ENCODE measurements at regions not wholly inside any gene's neighbourhood (a gene's known extent, or its start where the extent isn't known, plus 50 kb on each side); places are given as distances from the start of the nearest gene placed in this dataset.

DNA sequence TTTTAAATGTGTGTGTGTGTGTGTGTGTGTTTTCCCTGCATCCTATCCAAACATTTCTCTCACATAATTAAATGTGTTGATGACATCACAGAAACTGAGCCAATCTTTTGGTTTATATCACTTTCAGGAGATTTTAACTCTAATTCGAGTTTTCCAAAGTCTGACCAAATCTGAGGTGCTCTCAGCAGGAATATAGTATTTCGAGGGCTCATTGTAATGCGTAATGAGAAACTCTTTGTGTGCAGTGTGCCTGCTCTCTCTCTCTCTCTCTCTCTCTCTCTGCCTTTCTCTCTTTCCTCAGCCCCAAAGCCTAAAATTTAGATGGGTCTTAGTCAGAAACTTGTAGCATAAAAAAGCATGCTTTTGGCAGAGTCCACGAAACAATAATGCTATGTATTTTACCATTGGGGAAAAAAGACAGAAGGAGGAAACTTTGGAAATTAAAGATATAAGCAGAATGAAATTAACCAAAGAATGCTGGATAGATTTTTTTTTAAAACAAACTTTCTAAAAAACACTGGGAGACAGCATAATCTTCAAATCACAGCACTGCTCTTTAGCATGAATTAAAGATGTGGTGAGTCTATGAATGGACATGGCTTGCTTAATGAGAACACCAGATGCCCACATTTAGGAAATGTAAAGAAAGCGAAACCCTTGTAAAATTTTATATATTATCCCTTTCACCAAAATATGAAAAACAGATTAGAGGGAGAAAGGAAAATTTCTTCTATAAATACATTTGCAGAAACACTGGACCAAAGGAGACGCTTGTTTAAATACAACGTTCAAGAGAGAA is 206.8 kb upstream of the HABP2 start:
- Histone ChIP-seq H3K4me1 (ENCODE audit: insufficient read depth) (peaks cover 5% of the 10 kb centered on the region; the same call in 1 of the 2 replicates), H3F3A (replicated peaks; ENCODE audit: low read depth) (no peaks in the 10 kb centered on the region), H3K27ac (ENCODE audit: low read depth) (no peak overlapping the region), H4K20me1 (replicated peaks; ENCODE audit: insufficient read depth) (no peaks in the 10 kb centered on the region), H3K36me3 (ENCODE audit: insufficient read depth) (no peaks in the 10 kb centered on the region), H3K27me3 (ENCODE audit: insufficient read depth) (no peaks in the 10 kb centered on the region), H3K4me3 (no peak overlapping the region), H3K79me2 (replicated peaks; ENCODE audit: insufficient read depth) (no peaks in the 10 kb centered on the region), H3K4me2 (no peak overlapping the region), H3K9me2 (ENCODE audit: insufficient read depth) (peaks cover 18% of the 10 kb centered on the region; the same call in 1 of the 2 replicates), H2AFZ (no peak overlapping the region)
- no peaks in the 10 kb centered on the region for H3K9me3 Mint-ChIP-seq
- no peak overlapping the region for H3K4me3 Mint-ChIP-seq
- peaks cover 21% of the 10 kb centered on the region for H3K4me1 Mint-ChIP-seq
- no peaks in the 10 kb centered on the region for H3K36me3 Mint-ChIP-seq (ENCODE audit: low read depth)
- DNase-seq (ENCODE audit: low spot score), result peak; percentile 43
- no peak for TF ChIP-seq EZH2 (IDR thresholded peaks at IDR 0.05; ENCODE audit: low read depth, unreplicated experiment)
- TF ChIP-seq CREB1 (CRISPR knock-in tag; IDR thresholded peaks at IDR 0.05; ENCODE audit: low read depth), result 0 out of 2 replicates have a peak, but pooled peaks have one; percentile 36
- ATAC-seq, result peak; percentile 39; the same call in 1 of the 3 replicates
- peaks cover 5% of the 10 kb centered on the region for H3K27me3 Mint-ChIP-seq (ENCODE audit: insufficient read depth, low read depth, poor library complexity)
- H3K27ac Mint-ChIP-seq, result no peak overlapping the region

GRCh38 chr10:113347508-113347907 is 205.3 kb upstream of the HABP2 start:
- Histone ChIP-seq H2AFZ (0 out of 2 replicates have a peak overlapping the region, but pooled peaks have one; percentile 1), H3K36me3 (ENCODE audit: insufficient read depth) (no peaks in the 10 kb centered on the region), H3K4me1 (ENCODE audit: insufficient read depth) (peaks cover 10% of the 10 kb centered on the region; the same call in 1 of the 2 replicates), H3K27ac (ENCODE audit: low read depth) (no peak overlapping the region), H3K4me3 (no peak overlapping the region), H4K20me1 (replicated peaks; ENCODE audit: insufficient read depth) (no peaks in the 10 kb centered on the region), H3F3A (replicated peaks; ENCODE audit: low read depth) (no peaks in the 10 kb centered on the region), H3K27me3 (ENCODE audit: insufficient read depth) (no peaks in the 10 kb centered on the region), H3K79me2 (replicated peaks; ENCODE audit: insufficient read depth) (no peaks in the 10 kb centered on the region), H3K4me2 (no peak overlapping the region), H3K9me2 (ENCODE audit: insufficient read depth) (peaks cover 12% of the 10 kb centered on the region; the same call in 1 of the 2 replicates)
- ATAC-seq (no peak), DNase-seq (ENCODE audit: low spot score) (no peak)
- Mint-ChIP-seq H3K4me3 (no peak overlapping the region), H3K27me3 (ENCODE audit: insufficient read depth, low read depth, poor library complexity) (peaks cover 5% of the 10 kb centered on the region), H3K36me3 (ENCODE audit: low read depth) (no peaks in the 10 kb centered on the region), H3K9me3 (no peaks in the 10 kb centered on the region), H3K27ac (no peak overlapping the region), H3K4me1 (peaks cover 21% of the 10 kb centered on the region)
- no peak for TF ChIP-seq CREB1 (CRISPR knock-in tag; IDR thresholded peaks at IDR 0.05; ENCODE audit: low read depth)
- TF ChIP-seq STAT1 (IDR thresholded peaks at IDR 0.05; ENCODE audit: unreplicated experiment), result no peak
- TF ChIP-seq ZNF114 (CRISPR knock-in tag; IDR thresholded peaks at IDR 0.05), result no peak
- TF ChIP-seq, protein P1, sequence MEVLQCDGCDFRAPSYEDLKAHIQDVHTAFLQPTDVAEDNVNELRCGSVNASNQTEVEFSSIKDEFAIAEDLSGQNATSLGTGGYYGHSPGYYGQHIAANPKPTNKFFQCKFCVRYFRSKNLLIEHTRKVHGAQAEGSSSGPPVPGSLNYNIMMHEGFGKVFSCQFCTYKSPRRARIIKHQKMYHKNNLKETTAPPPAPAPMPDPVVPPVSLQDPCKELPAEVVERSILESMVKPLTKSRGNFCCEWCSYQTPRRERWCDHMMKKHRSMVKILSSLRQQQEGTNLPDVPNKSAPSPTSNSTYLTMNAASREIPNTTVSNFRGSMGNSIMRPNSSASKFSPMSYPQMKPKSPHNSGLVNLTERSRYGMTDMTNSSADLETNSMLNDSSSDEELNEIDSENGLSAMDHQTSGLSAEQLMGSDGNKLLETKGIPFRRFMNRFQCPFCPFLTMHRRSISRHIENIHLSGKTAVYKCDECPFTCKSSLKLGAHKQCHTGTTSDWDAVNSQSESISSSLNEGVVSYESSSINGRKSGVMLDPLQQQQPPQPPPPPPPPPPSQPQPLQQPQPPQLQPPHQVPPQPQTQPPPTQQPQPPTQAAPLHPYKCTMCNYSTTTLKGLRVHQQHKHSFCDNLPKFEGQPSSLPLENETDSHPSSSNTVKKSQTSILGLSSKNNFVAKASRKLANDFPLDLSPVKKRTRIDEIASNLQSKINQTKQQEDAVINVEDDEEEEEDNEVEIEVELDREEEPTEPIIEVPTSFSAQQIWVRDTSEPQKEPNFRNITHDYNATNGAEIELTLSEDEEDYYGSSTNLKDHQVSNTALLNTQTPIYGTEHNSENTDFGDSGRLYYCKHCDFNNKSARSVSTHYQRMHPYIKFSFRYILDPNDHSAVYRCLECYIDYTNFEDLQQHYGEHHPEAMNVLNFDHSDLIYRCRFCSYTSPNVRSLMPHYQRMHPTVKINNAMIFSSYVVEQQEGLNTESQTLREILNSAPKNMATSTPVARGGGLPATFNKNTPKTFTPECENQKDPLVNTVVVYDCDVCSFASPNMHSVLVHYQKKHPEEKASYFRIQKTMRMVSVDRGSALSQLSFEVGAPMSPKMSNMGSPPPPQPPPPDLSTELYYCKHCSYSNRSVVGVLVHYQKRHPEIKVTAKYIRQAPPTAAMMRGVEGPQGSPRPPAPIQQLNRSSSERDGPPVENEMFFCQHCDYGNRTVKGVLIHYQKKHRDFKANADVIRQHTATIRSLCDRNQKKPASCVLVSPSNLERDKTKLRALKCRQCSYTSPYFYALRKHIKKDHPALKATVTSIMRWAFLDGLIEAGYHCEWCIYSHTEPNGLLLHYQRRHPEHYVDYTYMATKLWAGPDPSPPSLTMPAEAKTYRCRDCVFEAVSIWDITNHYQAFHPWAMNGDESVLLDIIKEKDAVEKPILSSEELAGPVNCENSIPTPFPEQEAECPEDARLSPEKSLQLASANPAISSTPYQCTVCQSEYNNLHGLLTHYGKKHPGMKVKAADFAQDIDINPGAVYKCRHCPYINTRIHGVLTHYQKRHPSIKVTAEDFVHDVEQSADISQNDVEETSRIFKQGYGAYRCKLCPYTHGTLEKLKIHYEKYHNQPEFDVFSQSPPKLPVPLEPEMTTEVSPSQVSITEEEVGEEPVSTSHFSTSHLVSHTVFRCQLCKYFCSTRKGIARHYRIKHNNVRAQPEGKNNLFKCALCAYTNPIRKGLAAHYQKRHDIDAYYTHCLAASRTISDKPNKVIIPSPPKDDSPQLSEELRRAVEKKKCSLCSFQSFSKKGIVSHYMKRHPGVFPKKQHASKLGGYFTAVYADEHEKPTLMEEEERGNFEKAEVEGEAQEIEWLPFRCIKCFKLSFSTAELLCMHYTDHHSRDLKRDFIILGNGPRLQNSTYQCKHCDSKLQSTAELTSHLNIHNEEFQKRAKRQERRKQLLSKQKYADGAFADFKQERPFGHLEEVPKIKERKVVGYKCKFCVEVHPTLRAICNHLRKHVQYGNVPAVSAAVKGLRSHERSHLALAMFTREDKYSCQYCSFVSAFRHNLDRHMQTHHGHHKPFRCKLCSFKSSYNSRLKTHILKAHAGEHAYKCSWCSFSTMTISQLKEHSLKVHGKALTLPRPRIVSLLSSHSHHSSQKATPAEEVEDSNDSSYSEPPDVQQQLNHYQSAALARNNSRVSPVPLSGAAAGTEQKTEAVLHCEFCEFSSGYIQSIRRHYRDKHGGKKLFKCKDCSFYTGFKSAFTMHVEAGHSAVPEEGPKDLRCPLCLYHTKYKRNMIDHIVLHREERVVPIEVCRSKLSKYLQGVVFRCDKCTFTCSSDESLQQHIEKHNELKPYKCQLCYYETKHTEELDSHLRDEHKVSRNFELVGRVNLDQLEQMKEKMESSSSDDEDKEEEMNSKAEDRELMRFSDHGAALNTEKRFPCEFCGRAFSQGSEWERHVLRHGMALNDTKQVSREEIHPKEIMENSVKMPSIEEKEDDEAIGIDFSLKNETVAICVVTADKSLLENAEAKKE (CRISPR knock-in tag; IDR thresholded peaks at IDR 0.05), result no peak
- no peak for TF ChIP-seq POLR2AphosphoS5 (IDR thresholded peaks at IDR 0.05; ENCODE audit: low read depth)
